MM.1S (cell line): ENCODE measurements at regions not wholly inside any gene's neighbourhood (a gene's known extent, or its start where the extent isn't known, plus 50 kb on each side); places are given as distances from the start of the nearest gene placed in this dataset.

Experiments used
- DNase-seq: peaks from one replicate; pipeline ENCODE4 v3.0.0-alpha.2; 2015
- H2AFZ ChIP-seq: fragments of 300-600 bp; sonication (generic); 2 replicates; pipeline ENCODE4 v1.6.0; 2016; ENCODE audit warnings: antibody characterized with exemption, low read length
- H3F3A ChIP-seq: fragments of 300-600 bp; sonication (generic); 2 replicates; pipeline ENCODE4 v1.6.1; 2016; ENCODE audit warnings: mild to moderate bottlenecking, antibody characterized with exemption, low read length, moderate library complexity, mixed read lengths; ENCODE audit not compliant: insufficient read depth
- H3K27ac ChIP-seq: fragments of 300-600 bp; sonication (generic); 2 replicates; pipeline ENCODE4 v1.5.1; 2016; ENCODE audit warnings: mild to moderate bottlenecking, low read length
- H3K27me3 ChIP-seq: fragments of 300-600 bp; sonication (generic); replicated peaks from 2 replicates; pipeline ENCODE4 v1.6.0; 2016; ENCODE audit warnings: low read length; ENCODE audit not compliant: insufficient read depth
- H3K36me3 ChIP-seq: fragments of 300-600 bp; sonication (generic); replicated peaks from 2 replicates; pipeline ENCODE4 v1.6.1; 2016; ENCODE audit warnings: mild to moderate bottlenecking, low read length, mixed read lengths; ENCODE audit not compliant: insufficient read depth
- H3K4me1 ChIP-seq: fragments of 300-600 bp; sonication (generic); 2 replicates; pipeline ENCODE4 v1.6.1; 2016; ENCODE audit warnings: low read length, mixed read lengths
- H3K4me2 ChIP-seq: fragments of 300-600 bp; sonication (generic); 2 replicates; pipeline ENCODE4 v1.6.0; 2016; ENCODE audit warnings: low read depth, low read length
- H3K4me3 ChIP-seq: fragments of 300-600 bp; sonication (generic); 2 replicates; pipeline ENCODE4 v1.5.1; 2016; ENCODE audit warnings: low read length, mixed read lengths
- H3K79me2 ChIP-seq: fragments of 300-600 bp; sonication (generic); 2 replicates; pipeline ENCODE4 v1.6.1; 2016; ENCODE audit warnings: mixed run types, low read length, mixed read lengths
- H3K9ac ChIP-seq: fragments of 300-600 bp; sonication (generic); 2 replicates; pipeline ENCODE4 v1.6.1; 2016; ENCODE audit warnings: low read length, mixed read lengths
- H3K9me2 ChIP-seq: fragments of 300-600 bp; sonication (generic); replicated peaks from 2 replicates; pipeline ENCODE4 v1.6.1; 2016; ENCODE audit warnings: mild to moderate bottlenecking, low read length, mixed read lengths; ENCODE audit not compliant: insufficient read depth
- H3K9me3 ChIP-seq: fragments of 300-600 bp; sonication (generic); replicated peaks from 2 replicates; pipeline ENCODE4 v1.6.1; 2016; ENCODE audit warnings: mild to moderate bottlenecking, low read length, mixed read lengths; ENCODE audit not compliant: insufficient read depth
- H4K20me1 ChIP-seq: fragments of 300-600 bp; sonication (generic); 2 replicates; pipeline ENCODE4 v1.6.1; 2016; ENCODE audit warnings: mild to moderate bottlenecking, low read length, moderate library complexity, mixed read lengths; ENCODE audit not compliant: insufficient read depth
- CTCF ChIP-seq: fragments of 300-600 bp; sonication (generic); IDR thresholded peaks from 2 replicates; pipeline ENCODE4 v1.5.1; 2016; ENCODE audit warnings: antibody characterized with exemption, low read length, mixed read lengths
- EZH2 ChIP-seq: fragments of 300-600 bp; sonication (generic); optimal IDR thresholded peaks from 2 replicates; pipeline ENCODE3; 2017; ENCODE audit warnings: low read depth, mild to moderate bottlenecking, antibody characterized with exemption, low read length, mixed read lengths
- EZH2phosphoT487 ChIP-seq: fragments of 300-600 bp; sonication (generic); IDR thresholded peaks from 2 replicates; pipeline ENCODE4 v1.6.1; 2018; ENCODE audit warnings: antibody characterized with exemption, low read length

GRCh38 chr15:94008104-94009074 lies 223.0 kb upstream of the MCTP2 start:
- H3K27ac ChIP-seq, result no peak overlapping the region
- H3K9me2 ChIP-seq, result no peaks in the 10 kb centered on the region
- H3K9ac ChIP-seq, result no peak overlapping the region
- H3K4me2 ChIP-seq, result no peak overlapping the region
- H4K20me1 ChIP-seq, result no peaks in the 10 kb centered on the region
- no peak overlapping the region for H2AFZ ChIP-seq
- TF ChIP-seq EZH2phosphoT487 (no peak), CTCF (no peak), EZH2 (no peak)
- no peaks in the 10 kb centered on the region for H3K4me1 ChIP-seq
- H3K4me3 ChIP-seq, result no peak overlapping the region
- H3K9me3 ChIP-seq, result no peaks in the 10 kb centered on the region
- H3F3A ChIP-seq, result no peaks in the 10 kb centered on the region
- no peaks in the 10 kb centered on the region for H3K36me3 ChIP-seq
- DNase-seq, result no peak
- H3K79me2 ChIP-seq, result no peaks in the 10 kb centered on the region
- H3K27me3 ChIP-seq, result no peaks in the 10 kb centered on the region

- Histone ChIP-seq H3F3A (no peaks in the 10 kb centered on the region), H2AFZ (no peak overlapping the region), H3K36me3 (no peaks in the 10 kb centered on the region), H3K79me2 (no peaks in the 10 kb centered on the region), H4K20me1 (no peaks in the 10 kb centered on the region), H3K9me2 (no peaks in the 10 kb centered on the region), H3K9me3 (no peaks in the 10 kb centered on the region), H3K4me1 (no peaks in the 10 kb centered on the region), H3K9ac (no peak overlapping the region), H3K27me3 (no peaks in the 10 kb centered on the region), H3K4me2 (no peak overlapping the region), H3K4me3 (no peak overlapping the region), H3K27ac (no peak overlapping the region)
- TF ChIP-seq EZH2, result no peak
- DNase-seq, result no peak
These were observed 226.7 kb upstream of the MCTP2 start for GRCh38 chr15:94004697-94005096.

GRCh38 chr15:94002041-94002440 lies 229.3 kb upstream of the MCTP2 start:
- Histone ChIP-seq H3K4me1 (no peaks in the 10 kb centered on the region), H3K27ac (no peak overlapping the region), H4K20me1 (no peaks in the 10 kb centered on the region), H3K36me3 (no peaks in the 10 kb centered on the region), H3K79me2 (no peaks in the 10 kb centered on the region), H3K27me3 (no peaks in the 10 kb centered on the region), H3K9me3 (no peaks in the 10 kb centered on the region), H3F3A (no peaks in the 10 kb centered on the region), H3K4me3 (no peak overlapping the region), H3K9me2 (no peaks in the 10 kb centered on the region), H3K9ac (no peak overlapping the region), H2AFZ (no peak overlapping the region), H3K4me2 (no peak overlapping the region)
- no peak for DNase-seq
- TF ChIP-seq EZH2phosphoT487 (no peak), CTCF (no peak), EZH2 (no peak)

GRCh38 chr15:94001255-94001801 lies 230.0 kb upstream of the MCTP2 start:
- Histone ChIP-seq H3K4me2 (no peak overlapping the region), H3K4me3 (no peak overlapping the region), H2AFZ (no peak overlapping the region), H4K20me1 (no peaks in the 10 kb centered on the region), H3F3A (no peaks in the 10 kb centered on the region), H3K36me3 (no peaks in the 10 kb centered on the region), H3K27me3 (no peaks in the 10 kb centered on the region), H3K79me2 (no peaks in the 10 kb centered on the region), H3K9me2 (no peaks in the 10 kb centered on the region), H3K27ac (no peak overlapping the region), H3K4me1 (no peaks in the 10 kb centered on the region), H3K9me3 (no peaks in the 10 kb centered on the region), H3K9ac (no peak overlapping the region)
- TF ChIP-seq EZH2phosphoT487 (no peak), CTCF (no peak), EZH2 (no peak)
- no peak for DNase-seq
